Bronchial epithelial cell (primary cell): ENCODE measurements at regions not wholly inside any gene's neighbourhood (a gene's known extent, or its start where the extent isn't known, plus 50 kb on each side); places are given as distances from the start of the nearest gene placed in this dataset.

Experiments
- DNase-seq: peaks from one replicate; pipeline ENCODE4 v3.0.0-alpha.2; 2010; ENCODE audit warnings: low read depth
- FAIRE-seq: peaks from 2 replicates; lab custom pipeline; 2011; peaks lifted over from hg19 to GRCh38; lab: Jason Lieb, UNC
- H3K27me3 ChIP-seq: 2 replicates; pipeline ENCODE4 v1.5.1; 2011; ENCODE audit warnings: low read length; ENCODE audit not compliant: control insufficient read depth, insufficient read depth
- H3K36me3 ChIP-seq: 2 replicates; pipeline ENCODE4 v1.5.1; 2011; ENCODE audit warnings: low read length; ENCODE audit not compliant: control insufficient read depth, insufficient read depth
- H3K4me3 ChIP-seq: 2 replicates; pipeline ENCODE4 v1.5.1; 2011; ENCODE audit warnings: mild to moderate bottlenecking, low read depth, low read length, control low read depth
- TF ChIP-seq, protein P1 (sequence below): IDR thresholded peaks from 2 replicates; pipeline ENCODE4 v1.5.1; 2011; ENCODE audit warnings: mild to moderate bottlenecking, moderate library complexity, low read length, control low read depth, inconsistent platforms; ENCODE audit not compliant: insufficient read depth, severe bottlenecking

GRCh38 chr16:80116711-80117110 lies 424.1 kb upstream of the DYNLRB2 start:
- peak; percentile 67 for DNase-seq
- TF ChIP-seq, protein P1, sequence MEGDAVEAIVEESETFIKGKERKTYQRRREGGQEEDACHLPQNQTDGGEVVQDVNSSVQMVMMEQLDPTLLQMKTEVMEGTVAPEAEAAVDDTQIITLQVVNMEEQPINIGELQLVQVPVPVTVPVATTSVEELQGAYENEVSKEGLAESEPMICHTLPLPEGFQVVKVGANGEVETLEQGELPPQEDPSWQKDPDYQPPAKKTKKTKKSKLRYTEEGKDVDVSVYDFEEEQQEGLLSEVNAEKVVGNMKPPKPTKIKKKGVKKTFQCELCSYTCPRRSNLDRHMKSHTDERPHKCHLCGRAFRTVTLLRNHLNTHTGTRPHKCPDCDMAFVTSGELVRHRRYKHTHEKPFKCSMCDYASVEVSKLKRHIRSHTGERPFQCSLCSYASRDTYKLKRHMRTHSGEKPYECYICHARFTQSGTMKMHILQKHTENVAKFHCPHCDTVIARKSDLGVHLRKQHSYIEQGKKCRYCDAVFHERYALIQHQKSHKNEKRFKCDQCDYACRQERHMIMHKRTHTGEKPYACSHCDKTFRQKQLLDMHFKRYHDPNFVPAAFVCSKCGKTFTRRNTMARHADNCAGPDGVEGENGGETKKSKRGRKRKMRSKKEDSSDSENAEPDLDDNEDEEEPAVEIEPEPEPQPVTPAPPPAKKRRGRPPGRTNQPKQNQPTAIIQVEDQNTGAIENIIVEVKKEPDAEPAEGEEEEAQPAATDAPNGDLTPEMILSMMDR, result no peak
- FAIRE-seq, result no peak
- Histone ChIP-seq H3K36me3 (no peaks in the 10 kb centered on the region), H3K27me3 (no peaks in the 10 kb centered on the region), H3K4me3 (no peak overlapping the region)

- FAIRE-seq (no peak), DNase-seq (peak; percentile 76)
- Histone ChIP-seq H3K27me3 (no peaks in the 10 kb centered on the region), H3K4me3 (no peak overlapping the region), H3K36me3 (no peaks in the 10 kb centered on the region)
- TF ChIP-seq, protein P1, result no peak
Measured at GRCh38 chr16:80114699-80115098, 426.1 kb upstream of the DYNLRB2 start.

GRCh38 chr16:80113873-80114574 lies 426.8 kb upstream of the DYNLRB2 start:
- FAIRE-seq (peak; percentile 86), DNase-seq (no peak)
- Histone ChIP-seq H3K27me3 (no peaks in the 10 kb centered on the region), H3K4me3 (no peak overlapping the region), H3K36me3 (no peaks in the 10 kb centered on the region)
- TF ChIP-seq, protein P1, result no peak

- Histone ChIP-seq H3K4me3 (no peak overlapping the region), H3K36me3 (no peaks in the 10 kb centered on the region), H3K27me3 (no peaks in the 10 kb centered on the region)
- FAIRE-seq (no peak), DNase-seq (no peak)
- TF ChIP-seq, protein P1, result no peak
Measured at GRCh38 chr16:80109581-80109980, 431.2 kb upstream of the DYNLRB2 start.

- DNase-seq, result peak; percentile 95
- TF ChIP-seq, protein P1, result no peak
- Histone ChIP-seq H3K27me3 (no peaks in the 10 kb centered on the region), H3K4me3 (no peak overlapping the region), H3K36me3 (no peaks in the 10 kb centered on the region)
- no peak for FAIRE-seq
Measured at GRCh38 chr16:80107900-80108299, 432.9 kb upstream of the DYNLRB2 start.

GRCh38 chr16:80105751-80106150 lies 435.0 kb upstream of the DYNLRB2 start:
- FAIRE-seq (no peak), DNase-seq (no peak)
- Histone ChIP-seq H3K4me3 (no peak overlapping the region), H3K36me3 (no peaks in the 10 kb centered on the region), H3K27me3 (no peaks in the 10 kb centered on the region)
- TF ChIP-seq, protein P1, result no peak
